Loucy (cell line): ENCODE measurements at regions not wholly inside any gene's neighbourhood (a gene's known extent, or its start where the extent isn't known, plus 50 kb on each side); places are given as distances from the start of the nearest gene placed in this dataset.

Source experiments
- CTCF ChIP-seq: fragments of 200-600 bp; sonication (generic); conservative IDR thresholded peaks from 2 replicates; pipeline ENCODE4 v1.5.1; 2014; ENCODE audit warnings: mild to moderate bottlenecking, antibody characterized with exemption, low read length
- EZH2phosphoT487 ChIP-seq: fragments of 200-600 bp; IDR thresholded peaks from 2 replicates; pipeline ENCODE4 v1.6.1; 2018; ENCODE audit warnings: antibody characterized with exemption, mild to moderate bottlenecking, moderate library complexity, borderline replicate concordance

GRCh38 chr13:91220872-91221271 is 126.6 kb upstream of the MIR17HG start:
- TF ChIP-seq CTCF (no peak), EZH2phosphoT487 (no peak)
